GF-D8 (cell line): ENCODE measurements at regions not wholly inside any gene's neighbourhood (a gene's known extent, or its start where the extent isn't known, plus 50 kb on each side); places are given as distances from the start of the nearest gene placed in this dataset.

Experiments used
- DNase-seq: peaks from one replicate; lab custom pipeline; 2025; lab: John Stamatoyannopoulos, UW

GRCh38 chr15:96524676-96525417 is 194.3 kb downstream of the NR2F2 start:
- no peak for DNase-seq

GRCh38 chr15:96535148-96535547 is 204.6 kb downstream of the NR2F2 start:
- DNase-seq: no peak

- no peak for DNase-seq
Observed at GRCh38 chr15:96538491-96538890, 208.0 kb downstream of the NR2F2 start.

- DNase-seq: no peak
Observed at GRCh38 chr15:96540283-96540682, 209.8 kb downstream of the NR2F2 start.

GRCh38 chr15:96542130-96542770 is 211.8 kb downstream of the NR2F2 start:
- DNase-seq: no peak

GRCh38 chr15:96544162-96544756 is 213.8 kb downstream of the NR2F2 start:
- DNase-seq: no peak

GRCh38 chr15:96549136-96549535 is 218.6 kb downstream of the NR2F2 start:
- no peak for DNase-seq

- no peak for DNase-seq
Observed at GRCh38 chr15:96551196-96551595, 220.7 kb downstream of the NR2F2 start.

GRCh38 chr15:96551722-96552121 is 221.2 kb downstream of the NR2F2 start:
- no peak for DNase-seq

GRCh38 chr15:96553006-96553405 is 222.5 kb downstream of the NR2F2 start:
- DNase-seq: no peak

GRCh38 chr15:96553451-96553850 is 223.0 kb downstream of the NR2F2 start:
- DNase-seq: no peak

- DNase-seq: no peak
Observed at GRCh38 chr15:96553931-96554330, 223.4 kb downstream of the NR2F2 start.

GRCh38 chr15:96554541-96554940 is 224.0 kb downstream of the NR2F2 start:
- DNase-seq: no peak

- no peak for DNase-seq
Observed at GRCh38 chr15:96559087-96559486, 228.6 kb downstream of the NR2F2 start.

- no peak for DNase-seq
Observed at GRCh38 chr15:96559631-96560030, 229.1 kb downstream of the NR2F2 start.

- DNase-seq: no peak
Observed at GRCh38 chr15:96560246-96560895, 229.9 kb downstream of the NR2F2 start.

GRCh38 chr15:96561593-96561992 is 231.1 kb downstream of the NR2F2 start:
- DNase-seq: no peak

- no peak for DNase-seq
Observed at GRCh38 chr15:96564546-96564945, 234.0 kb downstream of the NR2F2 start.

GRCh38 chr15:96565266-96565665 is 234.8 kb downstream of the NR2F2 start:
- no peak for DNase-seq

GRCh38 chr15:96574782-96575181 is 244.3 kb downstream of the NR2F2 start:
- DNase-seq: no peak

- DNase-seq: no peak
Observed at GRCh38 chr15:96576596-96576995, 246.1 kb downstream of the NR2F2 start.

- no peak for DNase-seq
Observed at GRCh38 chr15:96578393-96578792, 247.9 kb downstream of the NR2F2 start.

- DNase-seq: no peak
Observed at GRCh38 chr15:96581371-96581770, 250.9 kb downstream of the NR2F2 start.
